HG02840 (cell line): ENCODE measurements at regions not wholly inside any gene's neighbourhood (a gene's known extent, or its start where the extent isn't known, plus 50 kb on each side); places are given as distances from the start of the nearest gene placed in this dataset.
"Not testable (repeated sequence)": the region's sequence is repeated elsewhere in the genome, so short reads cannot be mapped to it uniquely, and the experiment has no call there.

Source experiments
- ATAC-seq: cut with Tn5 transposase; IDR thresholded peaks from one replicate; pipeline ENCODE4 v1.9.1; 2021; ENCODE audit warnings: mild to moderate bottlenecking, moderate library complexity, moderate number of reproducible peaks; ENCODE audit not compliant: unreplicated experiment, low FRiP score

- ATAC-seq = no peak
Observed at GRCh38 chr12:78331181-78331580, 500.5 kb downstream of the NAV3 start.

DNA sequence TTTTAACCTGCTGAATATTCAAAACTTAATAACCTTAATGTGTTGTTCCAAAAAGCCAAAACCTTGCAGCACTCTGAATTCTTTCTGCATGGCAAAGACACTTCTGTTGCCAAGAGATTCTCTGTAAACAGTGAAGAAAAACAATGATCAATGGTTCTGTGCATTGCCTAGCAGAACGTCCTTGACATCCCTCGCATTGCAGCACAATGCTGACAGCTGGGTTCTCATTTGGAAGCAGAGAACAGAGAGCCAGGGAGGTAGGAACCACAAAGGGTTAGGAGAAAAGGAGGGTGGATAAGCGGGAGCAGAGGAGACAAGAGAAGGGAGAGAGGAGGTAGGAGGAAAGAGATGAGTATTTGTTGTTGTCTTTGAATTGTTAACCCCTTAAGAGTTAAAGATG lies 501.1 kb downstream of the NAV3 start:
- ATAC-seq = no peak

DNA sequence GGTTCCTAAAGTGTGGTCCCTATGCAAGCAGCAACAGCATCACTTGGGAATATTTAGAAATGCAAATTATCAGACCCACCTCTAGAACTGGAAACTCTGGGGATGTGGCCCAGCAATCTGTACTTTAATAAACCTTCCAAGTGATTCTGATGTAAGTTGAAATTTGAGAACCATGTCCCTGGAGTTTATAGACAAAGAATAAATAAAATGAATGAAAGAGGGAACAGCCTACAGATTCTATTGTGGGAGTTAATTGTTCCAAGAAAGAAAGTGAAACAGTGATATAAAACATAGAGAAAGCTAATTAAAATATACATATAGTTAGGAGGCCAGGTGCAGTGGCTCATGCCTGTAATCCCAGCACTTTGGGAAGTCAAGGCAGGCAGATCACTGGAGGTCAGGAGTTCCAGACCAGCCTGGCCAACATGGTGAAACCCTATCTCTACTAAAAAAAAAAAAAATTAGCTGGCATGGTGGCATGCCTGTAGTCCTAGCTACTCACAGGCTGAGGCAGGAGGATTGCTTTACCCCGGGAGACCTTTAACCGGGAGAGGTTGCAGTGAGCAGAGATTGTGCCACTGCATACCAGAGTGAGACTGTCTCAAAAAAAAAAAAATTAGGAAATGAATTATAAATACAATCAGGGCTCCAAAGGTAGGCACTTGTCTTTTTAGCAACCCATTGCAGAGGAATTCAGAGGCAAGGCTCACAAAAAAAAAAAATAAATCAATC lies 507.5 kb downstream of the NAV3 start:
- ATAC-seq = no peak

- no peak for ATAC-seq
Observed at GRCh38 chr12:78340406-78340805, 509.7 kb downstream of the NAV3 start.

GRCh38 chr12:78343657-78344056 lies 513.0 kb downstream of the NAV3 start:
- ATAC-seq = no peak

GRCh38 chr12:78359520-78359919 lies 505.1 kb upstream of the SYT1 start:
- no peak for ATAC-seq

- no peak for ATAC-seq
Observed at GRCh38 chr12:78361683-78362082, 502.9 kb upstream of the SYT1 start.

DNA sequence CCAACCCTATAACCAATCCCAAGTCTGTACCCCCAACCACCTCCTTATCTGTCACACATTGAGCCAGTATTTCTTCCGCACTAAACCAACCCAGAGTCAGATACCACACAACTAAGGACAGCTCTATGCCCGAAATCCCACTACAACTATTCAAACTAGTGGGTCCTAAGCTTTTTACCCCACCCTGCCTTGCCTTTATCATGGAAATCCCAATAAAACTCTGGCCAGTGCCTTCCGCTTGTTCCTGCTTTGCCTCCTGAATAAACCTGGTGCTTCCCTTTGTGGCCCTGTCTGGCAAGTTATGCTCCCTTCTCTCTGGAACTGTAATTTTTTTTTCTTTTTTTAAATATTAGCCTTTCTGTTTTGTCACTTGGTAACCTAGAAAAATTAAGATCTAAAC lies 493.3 kb upstream of the SYT1 start:
- ATAC-seq = no peak

- no peak for ATAC-seq
Observed at GRCh38 chr12:78375461-78375860, 489.1 kb upstream of the SYT1 start.

- ATAC-seq = no peak
Observed at GRCh38 chr12:78376257-78376656, 488.3 kb upstream of the SYT1 start.

GRCh38 chr12:78379065-78379464 lies 485.5 kb upstream of the SYT1 start:
- not testable (repeated sequence) for ATAC-seq

- no peak for ATAC-seq
Observed at GRCh38 chr12:78383414-78383813, 481.2 kb upstream of the SYT1 start.

GRCh38 chr12:78384541-78384940 lies 480.0 kb upstream of the SYT1 start:
- no peak for ATAC-seq

- ATAC-seq = no peak
Observed at GRCh38 chr12:78385541-78385940, 479.0 kb upstream of the SYT1 start.

- ATAC-seq = no peak
Observed at GRCh38 chr12:78386871-78387270, 477.7 kb upstream of the SYT1 start.

- no peak for ATAC-seq
Observed at GRCh38 chr12:78387721-78388120, 476.9 kb upstream of the SYT1 start.

- ATAC-seq = no peak
Observed at GRCh38 chr12:78388461-78388860, 476.1 kb upstream of the SYT1 start.

- ATAC-seq = no peak
Observed at GRCh38 chr12:78390920-78391319, 473.7 kb upstream of the SYT1 start.

GRCh38 chr12:78392918-78393317 lies 471.7 kb upstream of the SYT1 start:
- ATAC-seq = no peak

DNA sequence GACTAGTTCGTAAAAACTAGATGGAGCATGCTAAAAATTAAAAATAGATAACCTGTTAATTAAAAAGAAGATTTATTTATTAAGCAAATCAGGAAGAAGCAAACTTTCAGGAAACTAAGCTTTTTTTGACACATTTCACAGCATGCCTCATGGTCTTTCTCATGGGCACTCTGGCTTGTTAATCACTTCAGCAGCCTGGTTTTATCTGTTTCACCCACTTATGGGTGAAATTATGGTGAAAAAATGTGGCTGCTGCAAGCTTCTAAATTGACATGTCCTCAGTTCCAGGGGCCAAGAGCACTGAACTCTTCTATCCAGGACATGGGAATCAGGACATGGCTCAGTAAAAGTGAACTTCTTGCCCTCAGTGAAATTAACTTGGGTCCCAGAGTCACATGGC lies 468.6 kb upstream of the SYT1 start:
- ATAC-seq = no peak

DNA sequence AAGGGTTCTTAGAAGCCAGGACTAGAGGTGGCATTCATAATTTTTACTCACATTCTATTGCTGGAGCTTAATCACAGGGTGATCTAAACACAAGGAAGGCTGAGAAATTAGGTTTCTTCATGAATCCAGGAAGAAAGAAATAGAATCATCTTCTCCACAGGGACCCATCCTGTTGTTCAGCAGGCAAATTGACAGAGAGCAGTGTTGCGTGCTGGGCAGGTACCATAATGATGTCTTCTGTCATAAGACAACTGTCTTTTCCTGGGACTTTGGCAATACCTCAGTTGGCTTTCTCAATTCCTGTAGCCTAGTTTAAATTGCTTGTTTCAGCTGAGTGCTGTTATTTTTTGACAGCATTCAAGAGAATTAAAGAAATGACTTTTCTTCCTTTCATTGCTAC lies 468.0 kb upstream of the SYT1 start:
- ATAC-seq = no peak

- ATAC-seq = no peak
Observed at GRCh38 chr12:78398750-78399149, 465.8 kb upstream of the SYT1 start.
